ENCODE measurements at regions not wholly inside any gene's neighbourhood (a gene's known extent, or its start where the extent isn't known, plus 50 kb on each side); places are given as distances from the start of the nearest gene placed in this dataset.

DNA sequence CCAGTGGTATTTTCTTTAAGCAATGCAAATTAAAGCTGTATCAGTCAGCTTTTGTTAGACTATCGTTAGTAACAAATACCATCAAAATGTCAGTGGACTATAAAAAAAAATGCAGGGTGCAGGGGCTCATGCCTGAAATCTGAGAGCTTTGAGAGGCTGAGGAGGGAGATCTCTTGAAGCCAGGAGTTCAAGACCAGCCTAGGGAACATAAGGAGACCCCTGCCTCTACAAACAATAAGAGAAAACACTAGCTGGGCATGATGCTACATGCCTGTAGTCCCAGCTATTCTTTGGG, 253.7 kb downstream of the MYCN start:
- TF ChIP-seq, protein P1, sequence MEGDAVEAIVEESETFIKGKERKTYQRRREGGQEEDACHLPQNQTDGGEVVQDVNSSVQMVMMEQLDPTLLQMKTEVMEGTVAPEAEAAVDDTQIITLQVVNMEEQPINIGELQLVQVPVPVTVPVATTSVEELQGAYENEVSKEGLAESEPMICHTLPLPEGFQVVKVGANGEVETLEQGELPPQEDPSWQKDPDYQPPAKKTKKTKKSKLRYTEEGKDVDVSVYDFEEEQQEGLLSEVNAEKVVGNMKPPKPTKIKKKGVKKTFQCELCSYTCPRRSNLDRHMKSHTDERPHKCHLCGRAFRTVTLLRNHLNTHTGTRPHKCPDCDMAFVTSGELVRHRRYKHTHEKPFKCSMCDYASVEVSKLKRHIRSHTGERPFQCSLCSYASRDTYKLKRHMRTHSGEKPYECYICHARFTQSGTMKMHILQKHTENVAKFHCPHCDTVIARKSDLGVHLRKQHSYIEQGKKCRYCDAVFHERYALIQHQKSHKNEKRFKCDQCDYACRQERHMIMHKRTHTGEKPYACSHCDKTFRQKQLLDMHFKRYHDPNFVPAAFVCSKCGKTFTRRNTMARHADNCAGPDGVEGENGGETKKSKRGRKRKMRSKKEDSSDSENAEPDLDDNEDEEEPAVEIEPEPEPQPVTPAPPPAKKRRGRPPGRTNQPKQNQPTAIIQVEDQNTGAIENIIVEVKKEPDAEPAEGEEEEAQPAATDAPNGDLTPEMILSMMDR (IDR thresholded peaks at IDR 0.05; ENCODE audit: low read depth, low read length) = no peak
- no peak overlapping the region for H3K4me3 ChIP-seq (ENCODE audit: low read depth, low read length)

DNA sequence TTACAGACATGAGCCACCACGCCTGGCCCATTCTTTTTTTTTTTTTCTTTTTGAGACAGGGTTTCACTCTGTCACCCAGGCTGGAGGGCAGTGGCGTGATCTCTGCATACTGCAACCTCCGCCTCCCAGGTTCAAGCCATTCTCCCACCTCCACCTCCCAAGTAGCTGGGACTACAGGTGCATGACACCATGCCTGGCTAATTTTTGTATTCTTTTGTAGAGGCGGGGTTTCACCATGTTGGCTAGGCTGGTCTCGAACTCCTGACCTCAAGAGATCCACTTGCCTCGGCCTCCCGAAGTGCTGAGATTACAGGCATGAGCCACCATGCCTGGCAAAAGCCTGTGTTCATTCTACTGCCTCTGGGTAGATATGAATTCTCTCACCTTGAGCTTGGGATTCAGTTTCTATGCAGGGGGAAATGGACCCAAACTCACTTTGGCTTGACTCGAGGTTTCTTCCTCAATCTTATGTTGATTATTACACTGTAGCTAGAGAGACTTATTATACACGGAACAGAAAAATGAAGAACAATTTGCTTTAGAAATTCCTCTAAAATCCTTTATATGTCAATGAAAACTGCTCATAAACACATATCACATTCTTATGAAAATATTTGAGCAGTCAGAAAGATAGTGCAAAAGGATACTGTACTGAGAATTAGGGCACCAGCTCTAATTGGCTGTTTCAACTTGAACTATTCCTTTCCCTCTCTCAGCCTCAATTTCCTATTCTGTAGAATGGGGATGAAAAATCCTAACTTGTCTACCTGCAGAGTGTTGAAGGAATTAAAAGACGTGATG, 252.3 kb downstream of the MYCN start:
- TF ChIP-seq, protein P1 (IDR thresholded peaks at IDR 0.05; ENCODE audit: low read depth, low read length) = no peak
- no peak overlapping the region for H3K4me3 ChIP-seq (ENCODE audit: low read depth, low read length)

GRCh38 chr2:16191431-16192200, 251.3 kb downstream of the MYCN start:
- TF ChIP-seq, protein P1 (IDR thresholded peaks at IDR 0.05; ENCODE audit: low read depth, low read length) = no peak

GRCh38 chr2:16190446-16191270, 250.3 kb downstream of the MYCN start:
- TF ChIP-seq, protein P1 (IDR thresholded peaks at IDR 0.05; ENCODE audit: low read depth, low read length) = no peak
- no peak overlapping the region for H3K4me3 ChIP-seq (ENCODE audit: low read depth, low read length)

More at GRCh38 chr2:16191431-16192200, 251.3 kb downstream of the MYCN start:
- H3K4me3 ChIP-seq (ENCODE audit: low read depth, low read length) = no peak overlapping the region

GRCh38 chr2:16189836-16190160, 249.4 kb downstream of the MYCN start:
- no peak overlapping the region for H3K4me3 ChIP-seq (ENCODE audit: low read depth, low read length)
- TF ChIP-seq, protein P1 (IDR thresholded peaks at IDR 0.05; ENCODE audit: low read depth, low read length) = no peak

DNA sequence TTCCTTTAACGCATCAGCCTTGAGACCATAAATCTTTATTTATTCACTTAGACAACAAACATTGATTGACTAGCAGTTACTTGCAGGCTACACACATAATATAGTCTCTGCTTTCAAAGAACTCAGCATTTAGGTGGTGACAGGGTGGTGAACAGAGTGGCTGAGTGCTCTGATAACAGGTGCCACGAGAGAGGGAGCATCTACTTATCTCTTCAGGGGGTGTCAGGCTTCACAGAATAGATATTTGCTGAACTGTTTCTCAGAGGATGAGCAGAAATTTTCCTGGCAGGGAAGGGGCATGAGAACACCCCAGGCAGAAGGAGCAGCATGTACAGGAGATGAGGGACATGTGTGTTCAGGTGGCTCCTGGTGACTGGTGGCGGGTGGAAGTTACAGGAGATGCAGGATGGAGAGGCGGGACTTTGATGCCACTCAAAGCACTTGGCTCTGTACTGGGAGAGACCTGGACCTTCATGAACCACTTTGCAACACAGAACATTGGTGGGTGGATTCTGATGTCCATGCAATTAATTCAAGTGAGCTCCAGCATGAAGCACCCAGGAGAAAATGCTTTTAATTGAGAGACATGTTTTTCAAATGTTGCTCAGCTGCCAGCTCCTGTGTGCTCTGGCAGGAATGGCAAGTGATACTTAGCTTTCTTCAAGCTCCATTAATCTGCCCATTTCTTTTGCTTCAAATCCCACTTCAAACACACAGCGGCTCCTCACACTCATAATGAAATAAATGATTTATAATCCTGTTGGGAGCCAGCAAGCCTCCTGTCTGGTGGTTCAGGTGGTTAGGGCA, 248.9 kb downstream of the MYCN start:
- TF ChIP-seq, protein P1 (IDR thresholded peaks at IDR 0.05; ENCODE audit: low read depth, low read length) = no peak
- no peak overlapping the region for H3K4me3 ChIP-seq (ENCODE audit: low read depth, low read length)
